ENCODE measurements at regions not wholly inside any gene's neighbourhood (a gene's known extent, or its start where the extent isn't known, plus 50 kb on each side); places are given as distances from the start of the nearest gene placed in this dataset.

DNA sequence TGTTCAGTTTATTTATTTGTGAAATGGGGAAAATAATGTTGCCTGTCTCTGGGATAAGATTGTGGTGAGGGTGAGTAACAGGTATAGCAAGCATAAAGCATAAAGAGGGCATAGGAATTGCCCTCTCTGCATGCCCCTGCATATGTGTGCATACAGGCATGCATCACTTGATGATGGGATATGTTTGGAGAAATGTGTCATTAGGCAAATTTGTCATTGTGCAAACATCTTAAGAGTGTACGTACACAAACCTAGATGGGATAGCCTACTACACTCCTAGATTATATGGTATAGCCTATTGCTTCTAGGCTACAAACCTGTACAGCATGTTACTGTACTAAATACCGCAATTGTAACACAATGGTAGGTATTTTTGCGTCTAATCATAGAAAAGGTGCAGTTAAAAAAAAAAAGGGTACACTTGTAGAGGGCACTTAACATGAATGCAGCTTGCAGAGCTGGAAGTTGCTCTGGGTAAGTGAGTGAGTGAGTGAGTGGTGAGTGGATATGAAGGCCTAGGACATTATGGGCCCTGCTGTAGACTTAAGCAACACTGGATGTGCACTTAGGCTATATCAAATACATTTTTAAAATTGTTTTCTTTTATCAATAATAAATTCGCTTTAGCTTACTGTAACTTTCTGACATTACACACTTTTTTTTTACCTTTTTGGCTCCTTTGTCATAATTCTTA, 386.5 kb upstream of the ANKRD30A start:
- no peak overlapping the region for H2BK120ac ChIP-seq (ENCODE audit: low read depth, low read length)
- WGBS, 2 experiments (ENCODE audit: extremely low coverage in 2 of 2, insufficient read length in 1 of 2): 90% methylated on average over 2 of the region's 4 CpGs; no CpG with 5 or more reads in 1 of the 2 experiments
- intact Hi-C loops (cut with micrococcal nuclease): no loop called here

More for the DNA sequence above, 386.5 kb upstream of the ANKRD30A start:
- Histone ChIP-seq H2AK9ac (replicated peaks; ENCODE audit: low read depth, low read length, poor library complexity) (no peak overlapping the region), H3K56ac (ENCODE audit: extremely low read depth, insufficient read depth, low read length) (no peak overlapping the region), H3K9me1 (ENCODE audit: insufficient read depth, low read length) (no peaks in the 10 kb centered on the region), H4K5ac (ENCODE audit: low read depth, low read length) (no peak overlapping the region), H2AK5ac (ENCODE audit: low read depth, low read length) (no peak overlapping the region), H3K23ac (ENCODE audit: low read depth, low read length) (no peak overlapping the region), H2AFZ (replicated peaks; ENCODE audit: low read length, poor library complexity) (no peak overlapping the region), H3K9ac (ENCODE audit: low read depth, low read length) (no peak overlapping the region), H3K27ac (ENCODE audit: insufficient read depth, low read length) (no peak overlapping the region), H4K91ac (ENCODE audit: insufficient read depth, low read depth, low read length) (no peak overlapping the region), H4K20me1 (ENCODE audit: insufficient read depth, low read length) (no peaks in the 10 kb centered on the region), H3K79me1 (ENCODE audit: low read depth in 1 of 2, low read length in 2 of 2) (no peaks in the 10 kb centered on the region), H3K4me2 (ENCODE audit: low read depth, low read length) (no peak overlapping the region), H3K18ac (ENCODE audit: low read depth, low read length) (no peak overlapping the region), H3K4me1 (ENCODE audit: control insufficient read depth, insufficient read depth, low read length) (no peaks in the 10 kb centered on the region), H3K9me3 (ENCODE audit: control insufficient read depth, insufficient read depth, low read length) (no peaks in the 10 kb centered on the region), H2BK5ac (ENCODE audit: low read depth, low read length, poor library complexity, severe bottlenecking) (no peak overlapping the region), H3K14ac (replicated peaks; ENCODE audit: low read depth, low read length) (no peak overlapping the region), H3K4me3 (ENCODE audit: insufficient read depth, low read depth, low read length) (no peak overlapping the region), H3K4ac (ENCODE audit: low read depth, low read length) (no peak overlapping the region), H3K36me3 (ENCODE audit: control insufficient read depth, insufficient read depth, low read length) (no peaks in the 10 kb centered on the region), H4K8ac (ENCODE audit: low read depth in 2 of 2, low read length in 2 of 2) (no peak overlapping the region), H2BK15ac (ENCODE audit: low read depth, low read length) (no peak overlapping the region), H3K27me3 (ENCODE audit: control insufficient read depth, insufficient read depth, low read length) (no peaks in the 10 kb centered on the region), H2BK20ac (ENCODE audit: low read depth, low read length) (no peak overlapping the region)
- no peak for DNase-seq
- no peak; the same call in 1 of the 2 replicates for ATAC-seq (ENCODE audit: low read depth)
- no TSS peak for BruUV-seq (replicated peaks)
- in situ Hi-C loops (cut with MboI; ENCODE audit: low sequenced_read_pairs) (no loop called here), dilution Hi-C loops (cut with HindIII; ENCODE audit: low sequenced_read_pairs, unreplicated experiment) (no loop called here)
- TF ChIP-seq MAZ (IDR thresholded peaks at IDR 0.05; ENCODE audit: borderline replicate concordance, low read depth, low read length): no peak
- TF ChIP-seq BHLHE40 (IDR thresholded peaks at IDR 0.05; ENCODE audit: low read depth, low read length): no peak
- no peak for TF ChIP-seq RFX5 (IDR thresholded peaks at IDR 0.05; ENCODE audit: low read depth, low read length)
- TF ChIP-seq, protein P1, sequence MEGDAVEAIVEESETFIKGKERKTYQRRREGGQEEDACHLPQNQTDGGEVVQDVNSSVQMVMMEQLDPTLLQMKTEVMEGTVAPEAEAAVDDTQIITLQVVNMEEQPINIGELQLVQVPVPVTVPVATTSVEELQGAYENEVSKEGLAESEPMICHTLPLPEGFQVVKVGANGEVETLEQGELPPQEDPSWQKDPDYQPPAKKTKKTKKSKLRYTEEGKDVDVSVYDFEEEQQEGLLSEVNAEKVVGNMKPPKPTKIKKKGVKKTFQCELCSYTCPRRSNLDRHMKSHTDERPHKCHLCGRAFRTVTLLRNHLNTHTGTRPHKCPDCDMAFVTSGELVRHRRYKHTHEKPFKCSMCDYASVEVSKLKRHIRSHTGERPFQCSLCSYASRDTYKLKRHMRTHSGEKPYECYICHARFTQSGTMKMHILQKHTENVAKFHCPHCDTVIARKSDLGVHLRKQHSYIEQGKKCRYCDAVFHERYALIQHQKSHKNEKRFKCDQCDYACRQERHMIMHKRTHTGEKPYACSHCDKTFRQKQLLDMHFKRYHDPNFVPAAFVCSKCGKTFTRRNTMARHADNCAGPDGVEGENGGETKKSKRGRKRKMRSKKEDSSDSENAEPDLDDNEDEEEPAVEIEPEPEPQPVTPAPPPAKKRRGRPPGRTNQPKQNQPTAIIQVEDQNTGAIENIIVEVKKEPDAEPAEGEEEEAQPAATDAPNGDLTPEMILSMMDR (conservative IDR thresholded peaks at IDR 0.05; ENCODE audit: low read depth, low read length): no peak
- TF ChIP-seq, protein P2, sequence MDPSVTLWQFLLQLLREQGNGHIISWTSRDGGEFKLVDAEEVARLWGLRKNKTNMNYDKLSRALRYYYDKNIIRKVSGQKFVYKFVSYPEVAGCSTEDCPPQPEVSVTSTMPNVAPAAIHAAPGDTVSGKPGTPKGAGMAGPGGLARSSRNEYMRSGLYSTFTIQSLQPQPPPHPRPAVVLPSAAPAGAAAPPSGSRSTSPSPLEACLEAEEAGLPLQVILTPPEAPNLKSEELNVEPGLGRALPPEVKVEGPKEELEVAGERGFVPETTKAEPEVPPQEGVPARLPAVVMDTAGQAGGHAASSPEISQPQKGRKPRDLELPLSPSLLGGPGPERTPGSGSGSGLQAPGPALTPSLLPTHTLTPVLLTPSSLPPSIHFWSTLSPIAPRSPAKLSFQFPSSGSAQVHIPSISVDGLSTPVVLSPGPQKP (IDR thresholded peaks at IDR 0.05; ENCODE audit: borderline replicate concordance, low read depth, low read length): no peak
- no peak for TF ChIP-seq MAFK (IDR thresholded peaks at IDR 0.05; ENCODE audit: low read depth, low read length)
- no peak for TF ChIP-seq NFE2L2 (IDR thresholded peaks at IDR 0.05; ENCODE audit: low read depth, low read length)
- TF ChIP-seq POLR2A (IDR thresholded peaks at IDR 0.05; ENCODE audit: low read depth, low read length): no peak
- TF ChIP-seq, protein P3, sequence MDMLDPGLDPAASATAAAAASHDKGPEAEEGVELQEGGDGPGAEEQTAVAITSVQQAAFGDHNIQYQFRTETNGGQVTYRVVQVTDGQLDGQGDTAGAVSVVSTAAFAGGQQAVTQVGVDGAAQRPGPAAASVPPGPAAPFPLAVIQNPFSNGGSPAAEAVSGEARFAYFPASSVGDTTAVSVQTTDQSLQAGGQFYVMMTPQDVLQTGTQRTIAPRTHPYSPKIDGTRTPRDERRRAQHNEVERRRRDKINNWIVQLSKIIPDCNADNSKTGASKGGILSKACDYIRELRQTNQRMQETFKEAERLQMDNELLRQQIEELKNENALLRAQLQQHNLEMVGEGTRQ (IDR thresholded peaks at IDR 0.05; ENCODE audit: low read depth, low read length): no peak
- no peak for TF ChIP-seq CHD1 (IDR thresholded peaks at IDR 0.05; ENCODE audit: low read depth, low read length)
- TF ChIP-seq RAD21 (IDR thresholded peaks at IDR 0.05; ENCODE audit: low read length): no peak
- TF ChIP-seq RCOR1 (IDR thresholded peaks at IDR 0.05; ENCODE audit: insufficient replicate concordance, low read length): no peak
- no peak for TF ChIP-seq CEBPB (IDR thresholded peaks at IDR 0.05; ENCODE audit: low read depth, low read length)
- no peak for TF ChIP-seq SMC3 (IDR thresholded peaks at IDR 0.05; ENCODE audit: low read depth, low read length)
- TF ChIP-seq FOS (IDR thresholded peaks at IDR 0.05; ENCODE audit: low read depth, low read length): no peak
- TF ChIP-seq MXI1 (IDR thresholded peaks at IDR 0.05; ENCODE audit: borderline replicate concordance, low read depth, low read length): no peak
- CTCF ChIA-PET: interaction anchor here (0.6 to 1.0 kb wide), 3 partner anchors 14 to 613 kb away, joined by 4 to 7 read pairs (median 4); no protein-coding TSS in a partner anchor
- POLR2A ChIA-PET (ENCODE audit: unreplicated experiment): interaction anchor here (0.6 kb wide), 1 partner anchor 1584 kb away, joined by 29 read pairs; no protein-coding TSS in a partner anchor

Data from IMR-90 (cell line).